HG03342 (cell line): ENCODE measurements at regions not wholly inside any gene's neighbourhood (a gene's known extent, or its start where the extent isn't known, plus 50 kb on each side); places are given as distances from the start of the nearest gene placed in this dataset.
"Not testable (repeated sequence)": the region's sequence is repeated elsewhere in the genome, so short reads cannot be mapped to it uniquely, and the experiment has no call there.

Experiments used
- ATAC-seq: cut with Tn5 transposase; IDR thresholded peaks from one replicate; pipeline ENCODE4 v1.9.1; 2021; ENCODE audit warnings: mild to moderate bottlenecking, moderate library complexity; ENCODE audit not compliant: unreplicated experiment

GRCh38 chr10:2392145-2392812 is 655.0 kb upstream of the ADARB2 start:
- no peak for ATAC-seq

GRCh38 chr10:2387672-2388071 is 650.3 kb upstream of the ADARB2 start:
- ATAC-seq: no peak

GRCh38 chr10:2387261-2387660 is 649.9 kb upstream of the ADARB2 start:
- no peak for ATAC-seq

- ATAC-seq: no peak
Measured at GRCh38 chr10:2380218-2380617, 642.9 kb upstream of the ADARB2 start.

GRCh38 chr10:2367083-2367482 is 629.8 kb upstream of the ADARB2 start:
- ATAC-seq: no peak

- no peak for ATAC-seq
Measured at GRCh38 chr10:2366264-2366931, 629.1 kb upstream of the ADARB2 start.

GRCh38 chr10:2362331-2362730 is 625.0 kb upstream of the ADARB2 start:
- ATAC-seq: no peak

- ATAC-seq: no peak
Measured at GRCh38 chr10:2358586-2358985, 621.3 kb upstream of the ADARB2 start.

GRCh38 chr10:2356670-2357069 is 619.3 kb upstream of the ADARB2 start:
- ATAC-seq: no peak

GRCh38 chr10:2351566-2351965 is 614.2 kb upstream of the ADARB2 start:
- no peak for ATAC-seq

GRCh38 chr10:2342206-2342605 is 604.9 kb upstream of the ADARB2 start:
- ATAC-seq: no peak

GRCh38 chr10:2340831-2341647 is 603.7 kb upstream of the ADARB2 start:
- ATAC-seq: no peak

- no peak for ATAC-seq
Measured at GRCh38 chr10:2335626-2336025, 598.3 kb upstream of the ADARB2 start.

GRCh38 chr10:2334575-2334974 is 597.2 kb upstream of the ADARB2 start:
- no peak for ATAC-seq

GRCh38 chr10:2329082-2329481 is 591.8 kb upstream of the ADARB2 start:
- no peak for ATAC-seq

- no peak for ATAC-seq
Measured at GRCh38 chr10:2326411-2326810, 589.1 kb upstream of the ADARB2 start.

GRCh38 chr10:2315045-2315485 is 577.7 kb upstream of the ADARB2 start:
- not testable (repeated sequence) for ATAC-seq

GRCh38 chr10:2306081-2306480 is 568.8 kb upstream of the ADARB2 start:
- no peak for ATAC-seq

- ATAC-seq: no peak
Measured at GRCh38 chr10:2303169-2303568, 565.8 kb upstream of the ADARB2 start.

- no peak for ATAC-seq
Measured at GRCh38 chr10:2301227-2301626, 563.9 kb upstream of the ADARB2 start.

GRCh38 chr10:2300231-2300630 is 562.9 kb upstream of the ADARB2 start:
- no peak for ATAC-seq
